DMS114 treated with DMSO at 0.1 percent for 48 hours (cell line): ENCODE measurements at regions not wholly inside any gene's neighbourhood (a gene's known extent, or its start where the extent isn't known, plus 50 kb on each side); places are given as distances from the start of the nearest gene placed in this dataset.

Experiments used
- DNase-seq: peaks from one replicate; lab custom pipeline; 2025; ENCODE audit not compliant: unreplicated experiment; lab: John Stamatoyannopoulos, UW

DNA sequence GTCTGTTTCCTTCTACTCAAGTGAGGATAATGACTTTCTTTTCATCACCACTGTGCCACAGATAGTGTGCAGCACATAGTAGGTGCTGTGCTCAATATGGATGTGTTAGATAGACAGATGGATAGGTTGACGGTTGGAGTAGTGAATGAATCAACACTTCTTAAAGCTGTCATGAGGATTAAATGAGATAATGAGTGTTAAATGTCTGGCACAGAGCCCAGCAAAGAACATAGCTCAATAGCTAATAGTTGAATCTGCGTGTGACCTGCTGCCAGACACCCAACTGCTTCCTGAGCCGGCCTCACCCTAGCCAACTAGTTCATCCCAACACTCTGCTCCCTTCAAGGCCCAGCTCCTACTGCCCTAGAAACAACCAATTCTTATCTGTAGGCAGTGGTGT, 67.7 kb upstream of the PJA1 start:
- no peak for DNase-seq

DNA sequence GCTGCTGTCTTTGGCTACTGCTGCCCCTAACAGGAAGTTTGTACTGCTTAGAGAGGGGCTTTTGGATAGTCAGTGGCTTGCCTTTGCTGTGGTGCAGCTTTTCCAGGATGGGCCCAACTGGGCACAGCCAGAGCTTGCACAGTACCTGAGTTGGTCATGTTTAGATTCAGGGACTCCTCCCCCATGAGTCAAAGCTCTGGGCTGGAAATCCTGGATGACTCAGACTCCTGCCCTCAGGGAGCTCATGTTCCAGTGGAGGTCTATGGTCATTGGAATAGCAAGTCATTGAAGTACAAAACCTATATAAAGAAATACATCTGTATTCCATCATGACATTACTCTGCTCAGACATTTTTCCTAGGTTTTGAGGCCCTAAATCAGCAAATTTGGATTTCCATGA, 66.7 kb upstream of the PJA1 start:
- DNase-seq, result no peak

GRCh38 chrX:69229436-69229835, 64.2 kb upstream of the PJA1 start:
- DNase-seq, result no peak

DNA sequence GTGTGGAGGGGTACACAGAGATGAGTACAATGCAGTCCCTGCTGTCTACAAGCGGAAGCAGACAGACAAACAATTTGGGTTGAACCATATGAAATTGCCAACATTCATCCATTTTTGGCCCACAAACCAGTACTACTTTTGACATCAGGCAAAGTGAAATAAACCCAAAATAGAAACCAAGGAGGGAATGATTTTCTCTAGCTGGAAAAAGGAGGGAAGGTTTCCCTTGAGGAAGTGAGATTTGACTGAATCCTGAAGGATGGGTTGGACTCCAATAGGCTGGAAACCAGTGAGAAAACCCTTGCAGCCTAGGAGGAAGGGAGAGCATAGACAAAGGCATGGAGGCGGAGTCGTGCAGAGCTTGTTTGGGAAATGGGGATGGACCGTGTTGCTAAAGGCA, 63.5 kb upstream of the PJA1 start:
- no peak for DNase-seq

- DNase-seq, result no peak
Measured at GRCh38 chrX:69226459-69227158, 61.4 kb upstream of the PJA1 start.

DNA sequence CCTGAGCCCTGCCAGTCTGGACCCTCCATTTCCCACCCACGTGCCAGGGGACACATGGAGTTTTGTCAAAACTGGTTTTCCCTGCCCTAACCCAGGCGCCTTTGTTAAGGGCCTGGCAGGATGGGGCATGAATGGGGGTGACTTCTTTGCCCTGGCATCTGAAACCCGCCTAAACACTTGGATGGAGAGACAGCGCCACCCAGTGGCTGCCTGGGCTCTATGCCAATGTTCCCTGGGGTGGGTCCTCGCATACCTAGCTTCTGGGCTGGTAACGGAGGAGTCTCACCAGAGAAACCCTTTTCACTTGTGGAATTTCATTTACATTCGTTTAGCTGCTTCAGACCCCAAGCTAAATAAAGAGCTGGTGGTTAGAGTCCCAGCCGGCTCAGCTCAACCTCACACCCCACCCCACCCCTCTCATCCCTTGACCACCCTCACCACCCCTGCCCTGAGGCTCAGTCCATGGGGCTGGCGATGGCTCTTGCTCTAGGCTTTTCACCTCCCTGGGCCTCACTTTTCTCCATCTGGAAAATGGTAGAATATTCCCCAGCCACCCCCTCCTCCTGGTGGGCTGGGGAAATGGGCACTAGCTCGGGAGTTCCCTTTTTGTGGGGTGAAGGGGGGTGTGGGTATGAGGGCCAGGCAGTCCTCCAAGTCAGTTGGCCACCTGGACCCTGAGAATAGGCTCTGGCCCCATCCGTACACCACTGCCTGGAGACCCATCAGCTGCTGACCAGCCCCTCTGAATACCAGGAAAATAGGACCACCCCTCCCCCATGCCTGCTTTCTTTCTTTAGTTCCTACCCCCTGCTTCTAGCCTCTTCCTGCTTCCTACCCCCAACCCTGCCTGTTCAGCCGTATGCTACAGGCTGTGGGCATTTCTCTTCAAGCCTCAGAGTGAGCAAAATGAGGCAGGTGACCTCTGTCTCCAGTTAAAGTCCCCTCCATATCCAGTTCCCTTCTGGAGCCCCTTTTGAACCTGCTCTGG, 57.1 kb upstream of the PJA1 start:
- peak; percentile 3 for DNase-seq

GRCh38 chrX:69221239-69222102, 56.2 kb upstream of the PJA1 start:
- no peak for DNase-seq

GRCh38 chrX:69218407-69218997, 53.2 kb upstream of the PJA1 start:
- DNase-seq, result no peak

DNA sequence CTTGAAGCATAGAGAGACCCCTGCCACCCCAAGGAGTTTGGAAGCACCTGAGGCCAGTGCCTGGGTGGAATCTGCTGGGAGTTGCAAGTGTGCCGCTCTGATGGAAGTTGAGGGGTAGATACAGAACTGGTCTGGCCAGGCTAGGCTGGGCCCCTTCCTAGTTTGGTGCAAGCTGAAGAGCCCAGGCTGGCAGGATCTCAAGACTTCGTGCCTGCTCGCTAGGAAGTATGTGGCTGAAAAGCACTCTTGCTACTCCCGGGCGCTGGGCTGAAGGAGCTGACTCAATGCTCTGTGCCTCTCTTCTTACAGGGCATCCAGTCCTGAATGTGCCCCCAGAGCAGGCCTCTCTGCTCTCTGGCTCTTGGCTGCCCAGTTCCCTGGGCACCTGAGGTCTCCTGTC, 51.7 kb upstream of the PJA1 start:
- no peak for DNase-seq

GRCh38 chrX:69216446-69216845, 51.2 kb upstream of the PJA1 start:
- no peak for DNase-seq

GRCh38 chrX:69215161-69215875, 50.1 kb upstream of the PJA1 start:
- DNase-seq, result no peak
